KBM-7 (cell line): ENCODE measurements at regions not wholly inside any gene's neighbourhood (a gene's known extent, or its start where the extent isn't known, plus 50 kb on each side); places are given as distances from the start of the nearest gene placed in this dataset.

ENCODE experiments used
- DNase-seq: peaks from one replicate; pipeline ENCODE4 v3.0.0-alpha.2; 2015
- in situ Hi-C: fragments of 300-500 bp; cut with MboI; formaldehyde crosslinking; loops from 2 replicates; pipeline ENCODE4 v1.14.3; 2020; ENCODE audit warnings: low sequenced_read_pairs, low pct_unique_long_range_greater_than_20kb, mixed read lengths

GRCh38 chr6:22447249-22448196, 121.8 kb upstream of the HDGFL1 start:
- in situ Hi-C loops, result no loop called here
- DNase-seq, result no peak

GRCh38 chr6:22448291-22448711, 121.1 kb upstream of the HDGFL1 start:
- no peak for DNase-seq
- in situ Hi-C loops, result no loop called here

- DNase-seq, result no peak
- in situ Hi-C loops, result no loop called here
Measured at GRCh38 chr6:22451962-22452361, 117.4 kb upstream of the HDGFL1 start.

GRCh38 chr6:22455378-22455777, 114.0 kb upstream of the HDGFL1 start:
- in situ Hi-C loops, result no loop called here

DNA sequence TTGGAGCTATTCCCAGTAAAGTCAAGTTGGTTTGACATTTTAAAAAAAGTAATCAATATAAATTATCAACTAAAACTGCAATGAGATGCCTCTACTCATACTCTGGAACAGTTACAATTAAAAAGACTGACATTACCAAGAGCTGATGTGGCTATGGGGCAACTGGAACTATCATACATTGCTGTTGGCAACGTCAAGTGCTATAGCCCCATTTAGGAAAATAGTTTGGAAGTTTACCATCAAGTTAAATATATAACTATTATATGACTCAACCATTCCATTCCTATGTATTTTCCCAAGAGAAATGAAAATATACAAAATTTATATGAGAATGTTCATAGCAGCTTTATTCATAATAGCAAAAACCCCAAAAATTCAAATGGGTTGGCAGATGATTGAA, 111.4 kb upstream of the HDGFL1 start:
- in situ Hi-C loops, result no loop called here
- no peak for DNase-seq

More at GRCh38 chr6:22455378-22455777, 114.0 kb upstream of the HDGFL1 start:
- DNase-seq, result no peak

GRCh38 chr6:22466665-22467245, 102.6 kb upstream of the HDGFL1 start:
- in situ Hi-C loops, result no loop called here
- DNase-seq, result no peak

- no peak for DNase-seq
- in situ Hi-C loops, result no loop called here
Measured at GRCh38 chr6:22467645-22468044, 101.7 kb upstream of the HDGFL1 start.

DNA sequence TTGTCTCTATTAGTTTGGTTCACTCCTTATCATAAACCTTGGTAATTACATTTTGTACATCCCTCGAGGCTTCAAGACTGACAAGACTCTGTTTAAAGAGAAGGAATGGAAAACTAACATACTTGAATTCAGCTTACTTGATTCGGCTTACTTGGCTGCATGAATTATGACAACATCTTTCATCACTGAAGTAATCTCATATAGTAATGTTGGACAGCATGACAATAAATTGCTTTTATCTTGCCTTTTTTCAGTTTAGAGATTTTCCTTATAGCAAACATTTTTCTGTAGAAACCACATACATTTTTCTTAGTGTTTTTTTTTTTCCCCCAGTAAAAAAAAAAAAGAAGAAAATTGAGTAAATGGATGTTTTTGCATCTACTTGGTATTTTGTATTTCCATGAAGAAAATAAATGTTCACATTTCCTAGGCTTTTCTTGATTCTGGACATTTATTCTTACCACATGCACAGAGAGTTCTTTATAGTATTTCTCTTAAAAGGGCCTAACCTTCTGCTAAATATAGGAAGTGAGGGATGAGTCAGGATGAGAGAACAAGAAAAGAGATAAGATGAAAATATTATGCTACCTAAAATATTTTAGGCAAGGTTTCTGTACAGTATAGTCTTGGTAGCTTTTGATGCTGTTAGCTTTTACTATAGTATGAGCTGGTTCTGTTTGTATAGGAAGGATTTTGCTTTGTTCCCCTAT, 101.0 kb upstream of the HDGFL1 start:
- no peak for DNase-seq
- in situ Hi-C loops, result no loop called here

DNA sequence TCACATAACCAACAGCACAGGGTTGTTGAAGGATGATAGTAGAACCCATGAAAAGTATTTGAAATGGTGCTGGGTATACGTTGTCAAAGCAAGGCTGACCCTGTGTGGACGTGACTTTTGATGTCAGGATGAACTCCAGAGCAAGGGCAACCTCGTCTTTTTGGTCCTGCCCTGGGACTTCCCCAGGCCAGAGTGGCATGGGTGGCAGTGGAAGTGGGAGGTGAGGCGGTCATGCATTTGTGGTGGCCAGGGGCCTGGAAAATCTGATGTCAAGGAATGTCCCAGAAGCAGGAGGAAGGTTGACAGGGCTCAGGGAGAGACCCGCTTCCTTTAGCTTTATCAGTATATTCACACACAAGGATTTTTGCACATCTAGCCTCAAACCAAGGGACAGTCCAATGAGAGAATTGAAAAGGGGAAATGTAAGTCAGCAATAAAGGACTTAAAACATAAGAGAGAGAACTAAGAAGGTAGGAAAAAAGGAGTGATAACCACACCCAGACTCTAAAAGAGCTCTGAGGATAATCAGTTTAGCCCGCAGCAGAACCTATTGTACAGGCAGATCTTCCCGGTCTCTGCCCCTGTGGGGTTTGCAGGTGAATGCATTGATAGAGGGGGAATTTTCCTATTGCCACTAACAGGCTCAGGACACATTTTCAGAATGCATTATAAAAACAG, 98.8 kb upstream of the HDGFL1 start:
- in situ Hi-C loops, result no loop called here
- DNase-seq, result no peak

DNA sequence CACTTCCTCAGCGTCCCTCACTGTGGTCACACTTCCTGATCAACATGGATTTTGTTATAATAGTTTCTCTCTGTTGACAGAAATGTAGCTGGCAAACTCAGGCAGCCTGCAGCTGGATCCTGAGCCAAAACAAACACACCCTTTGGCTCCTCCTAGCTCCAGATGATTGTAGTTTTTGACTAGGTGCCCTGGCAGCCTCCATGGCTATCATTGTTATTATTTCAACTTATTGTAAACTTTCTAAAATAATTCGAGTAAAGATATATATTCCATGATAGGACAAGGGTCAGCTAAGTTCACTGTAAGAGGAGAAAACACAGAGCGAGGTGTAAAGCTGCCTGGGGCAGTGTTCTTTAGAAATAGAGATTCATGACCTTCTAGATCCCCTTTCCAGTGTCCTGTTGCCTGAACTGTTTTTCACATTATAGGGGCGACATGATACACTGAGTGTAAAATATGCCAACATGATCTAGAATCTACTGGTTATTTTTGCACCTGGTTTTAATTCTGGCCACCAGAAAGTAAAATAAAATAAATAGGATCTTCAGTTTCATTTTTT, 98.2 kb upstream of the HDGFL1 start:
- no peak for DNase-seq
- in situ Hi-C loops, result no loop called here

GRCh38 chr6:22471746-22472145, 97.6 kb upstream of the HDGFL1 start:
- in situ Hi-C loops, result no loop called here
- DNase-seq, result no peak

GRCh38 chr6:22473991-22474682, 95.2 kb upstream of the HDGFL1 start:
- in situ Hi-C loops, result no loop called here
- no peak for DNase-seq

GRCh38 chr6:22476811-22477390, 92.5 kb upstream of the HDGFL1 start:
- in situ Hi-C loops, result no loop called here
- DNase-seq, result no peak

- no peak for DNase-seq
- in situ Hi-C loops, result no loop called here
Measured at GRCh38 chr6:22497276-22497675, 72.1 kb upstream of the HDGFL1 start.

- DNase-seq, result no peak
- in situ Hi-C loops, result no loop called here
Measured at GRCh38 chr6:22499815-22500214, 69.6 kb upstream of the HDGFL1 start.

DNA sequence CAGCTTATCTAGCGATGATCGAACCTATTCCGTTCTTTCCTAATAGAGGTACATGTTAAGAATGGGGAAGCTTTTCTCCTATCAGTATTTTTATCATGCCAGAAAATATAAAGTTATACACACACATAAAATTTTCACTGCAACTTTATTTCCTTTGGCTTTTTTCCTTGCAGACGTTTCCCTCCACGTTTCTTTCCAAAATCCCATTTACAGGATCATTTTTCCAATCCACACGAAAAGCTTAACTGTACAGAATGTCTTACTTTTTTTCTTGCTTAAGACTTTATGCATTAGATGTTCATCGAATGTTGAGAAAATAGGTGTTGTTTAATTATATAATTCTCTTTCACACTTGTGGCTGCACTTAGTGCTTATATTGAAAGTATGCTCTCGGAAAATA, 62.9 kb upstream of the HDGFL1 start:
- DNase-seq, result no peak
- in situ Hi-C loops, result no loop called here

DNA sequence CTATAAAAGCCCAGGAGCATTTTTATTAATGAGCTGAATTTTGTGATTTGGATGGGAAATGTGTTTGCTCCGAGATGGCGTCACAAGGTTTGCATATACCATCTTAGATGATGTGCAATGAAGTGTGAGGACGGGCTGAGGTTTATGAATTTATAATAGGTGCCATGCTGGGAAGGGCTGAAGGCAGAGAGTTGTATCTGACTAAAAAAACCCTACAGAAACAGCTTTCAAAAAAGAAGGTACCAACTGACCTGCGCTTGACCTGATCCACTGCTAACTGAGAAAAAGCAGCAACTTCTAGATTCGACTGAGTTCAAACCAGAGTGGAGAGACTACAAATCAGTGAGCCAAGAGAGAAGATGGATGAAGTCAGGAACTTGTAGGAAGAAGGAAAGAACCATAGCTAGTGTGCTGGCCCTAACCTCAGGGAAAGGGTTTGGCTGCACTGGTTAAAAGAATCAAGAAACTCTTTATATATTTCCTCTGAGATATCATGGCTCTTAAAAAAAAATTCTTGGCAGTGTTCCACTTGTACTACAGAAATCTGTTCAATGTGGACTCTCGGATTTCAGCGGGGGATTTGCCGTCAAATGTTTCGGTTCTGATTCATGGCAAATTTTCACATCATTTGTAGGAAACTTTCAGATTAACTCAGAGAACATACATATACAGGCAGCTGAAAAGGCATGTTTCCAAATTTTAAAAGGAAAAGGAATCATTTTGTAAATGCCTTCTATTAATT, 56.5 kb upstream of the HDGFL1 start:
- in situ Hi-C loops, result no loop called here
- DNase-seq, result no peak

DNA sequence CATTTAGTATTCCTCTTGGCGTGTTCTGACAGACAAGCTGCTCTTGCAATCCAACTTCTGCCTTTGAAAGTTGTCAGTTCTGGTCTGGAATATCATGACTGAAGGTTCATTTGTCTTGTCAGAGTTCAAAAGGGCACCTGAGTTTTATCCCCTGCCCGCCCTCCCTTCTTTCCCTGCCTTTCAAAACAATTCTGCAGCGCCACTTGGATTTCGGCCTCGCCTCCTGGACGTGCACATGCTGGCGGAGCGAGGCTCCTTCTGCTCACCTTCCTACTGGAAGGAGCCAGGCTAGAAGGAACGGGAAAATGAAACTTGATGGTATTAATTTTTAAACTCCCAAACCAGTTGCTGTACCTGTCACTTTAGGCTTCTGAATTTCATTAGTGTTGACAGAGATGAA, 55.7 kb upstream of the HDGFL1 start:
- in situ Hi-C loops, result no loop called here
- DNase-seq, result no peak
